IMR-90 (cell line): ENCODE measurements at regions not wholly inside any gene's neighbourhood (a gene's known extent, or its start where the extent isn't known, plus 50 kb on each side); places are given as distances from the start of the nearest gene placed in this dataset.
"Not testable (repeated sequence)": the region's sequence is repeated elsewhere in the genome, so short reads cannot be mapped to it uniquely, and the experiment has no call there.

Experiments used
- ATAC-seq: fragments of 200-7000 bp; cut with Tn5 transposase; 2 replicates; pipeline ENCODE4 v1.9.1; 2020; ENCODE audit warnings: low read depth, mild to moderate bottlenecking, moderate library complexity
- BruUV-seq: library from RNA; stranded (reverse); fragments of 400-500 nt; replicated peaks from 2 replicates; lab custom pipeline; 2021; lab: Mats Ljungman, UMichigan
- CTCF ChIA-PET: fragments of 300-600 bp; formaldehyde crosslinking; extraction: SDS; loops from one replicate; lab custom pipeline; 2021; ENCODE audit warnings: antibody characterized with exemption; lab: Yijun Ruan, JAX
- POLR2A ChIA-PET: fragments of 300-600 bp; sonication (Branson Sonifier 250); formaldehyde crosslinking; loops from one replicate; lab custom pipeline; 2022; ENCODE audit warnings: antibody characterized with exemption; ENCODE audit not compliant: unreplicated experiment; lab: Charles Lee
- DNase-seq: peaks from one replicate; pipeline ENCODE4 v3.0.0; 2013
- H2AFZ ChIP-seq: replicated peaks from 2 replicates; pipeline ENCODE3; 2013; ENCODE audit warnings: low read length, mild to moderate bottlenecking; ENCODE audit not compliant: poor library complexity
- H2AK5ac ChIP-seq: 2 replicates; pipeline ENCODE4 v1.6.1; 2013; ENCODE audit warnings: low read depth, low read length, inconsistent platforms
- H2AK9ac ChIP-seq: replicated peaks from 2 replicates; pipeline ENCODE3; 2013; ENCODE audit warnings: mild to moderate bottlenecking, low read depth, low read length, moderate library complexity; ENCODE audit not compliant: poor library complexity
- H2BK120ac ChIP-seq: 2 replicates; pipeline ENCODE4 v1.6.1; 2013; ENCODE audit warnings: low read depth, low read length, inconsistent platforms
- H2BK15ac ChIP-seq: 3 replicates; pipeline ENCODE4 v1.6.1; 2013; ENCODE audit warnings: low read depth, low read length, inconsistent platforms
- H2BK20ac ChIP-seq: 2 replicates; pipeline ENCODE4 v1.6.1; 2013; ENCODE audit warnings: low read depth, mild to moderate bottlenecking, inconsistent platforms, low read length, moderate library complexity
- H2BK5ac ChIP-seq: 2 replicates; pipeline ENCODE4 v1.6.1; 2013; ENCODE audit warnings: mild to moderate bottlenecking, low read depth, low read length, inconsistent platforms; ENCODE audit not compliant: poor library complexity, severe bottlenecking
- H3K14ac ChIP-seq: replicated peaks from 2 replicates; pipeline ENCODE4 v1.6.1; 2013; ENCODE audit warnings: low read depth, low read length, inconsistent platforms
- H3K18ac ChIP-seq: 2 replicates; pipeline ENCODE4 v1.6.1; 2013; ENCODE audit warnings: low read depth, low read length, control low read depth
- H3K23ac ChIP-seq: 2 replicates; pipeline ENCODE4 v1.6.1; 2013; ENCODE audit warnings: low read depth, low read length, inconsistent platforms
- H3K27ac ChIP-seq: 2 replicates; pipeline ENCODE4 v1.5.1; 2013; ENCODE audit warnings: mild to moderate bottlenecking, control low read depth, low read length; ENCODE audit not compliant: insufficient read depth
- H3K27me3 ChIP-seq: 2 replicates; pipeline ENCODE4 v1.6.1; 2013; ENCODE audit warnings: low read length; ENCODE audit not compliant: control insufficient read depth, insufficient read depth
- H3K36me3 ChIP-seq: 2 replicates; pipeline ENCODE4 v1.6.1; 2013; ENCODE audit warnings: low read length, mixed read lengths; ENCODE audit not compliant: control insufficient read depth, insufficient read depth
- H3K4ac ChIP-seq: 2 replicates; pipeline ENCODE4 v1.6.1; 2013; ENCODE audit warnings: low read depth, low read length, inconsistent platforms
- H3K4me1 ChIP-seq: 2 replicates; pipeline ENCODE4 v1.6.1; 2013; ENCODE audit warnings: low read length, mixed read lengths; ENCODE audit not compliant: control insufficient read depth, insufficient read depth
- H3K4me2 ChIP-seq: 2 replicates; pipeline ENCODE4 v1.6.1; 2013; ENCODE audit warnings: low read depth, mild to moderate bottlenecking, control low read depth, low read length, moderate library complexity
- H3K4me3 ChIP-seq: 2 replicates; pipeline ENCODE4 v1.5.1; 2013; ENCODE audit warnings: low read depth, mild to moderate bottlenecking, control low read depth, low read length, moderate library complexity; ENCODE audit not compliant: insufficient read depth
- H3K56ac ChIP-seq: 2 replicates; pipeline ENCODE4 v1.6.1; 2013; ENCODE audit warnings: low read length, inconsistent platforms; ENCODE audit not compliant: insufficient read depth; ENCODE audit errors: extremely low read depth
- H3K79me1 ChIP-seq, 2 experiments: 2 replicates each; pipeline ENCODE4 v1.6.1; 2013; ENCODE audit warnings: low read length in 2 of 2, inconsistent platforms in 1 of 2, low read depth in 1 of 2
- H3K9ac ChIP-seq: 2 replicates; pipeline ENCODE4 v1.6.1; 2013; ENCODE audit warnings: low read depth, low read length, control low read depth
- H3K9me1 ChIP-seq: 2 replicates; pipeline ENCODE4 v1.6.1; 2013; ENCODE audit warnings: low read length, inconsistent platforms; ENCODE audit not compliant: insufficient read depth
- H3K9me3 ChIP-seq: 2 replicates; pipeline ENCODE4 v1.6.1; 2013; ENCODE audit warnings: low read length; ENCODE audit not compliant: control insufficient read depth, insufficient read depth
- H4K20me1 ChIP-seq: 2 replicates; pipeline ENCODE4 v1.6.1; 2013; ENCODE audit warnings: low read length, inconsistent platforms; ENCODE audit not compliant: insufficient read depth
- H4K5ac ChIP-seq: 2 replicates; pipeline ENCODE4 v1.6.1; 2013; ENCODE audit warnings: mild to moderate bottlenecking, low read depth, low read length, control low read depth
- H4K8ac ChIP-seq, 2 experiments: 2 replicates each; pipeline ENCODE4 v1.6.1; 2013; ENCODE audit warnings: low read depth in 2 of 2, low read length in 2 of 2, control low read depth in 1 of 2, inconsistent platforms in 1 of 2
- H4K91ac ChIP-seq: 2 replicates; pipeline ENCODE4 v1.6.1; 2013; ENCODE audit warnings: low read depth, low read length, inconsistent platforms; ENCODE audit not compliant: insufficient read depth
- WGBS, 2 experiments: methylation state at CpG; one replicate each; pipeline versions ENCODE4 v1.1.5 to v1.1.7; 2013; ENCODE audit warnings: missing lambda C conversion rate in 2 of 2; ENCODE audit not compliant: insufficient read length in 1 of 2; ENCODE audit errors: extremely low coverage in 2 of 2; 5-methylcytosine and 5-hydroxymethylcytosine counted together
- dilution Hi-C: fragments of 300-500 bp; cut with HindIII; formaldehyde crosslinking; loops from one replicate; pipeline ENCODE4 v1.14.3; 2018; ENCODE audit warnings: low sequenced_read_pairs; ENCODE audit not compliant: unreplicated experiment
- in situ Hi-C: fragments of 300-500 bp; cut with MboI; formaldehyde crosslinking; loops from 3 replicates; pipeline ENCODE4 v1.14.3; 2019; ENCODE audit warnings: low sequenced_read_pairs, inconsistent platforms, mixed read lengths
- intact Hi-C: fragments of 100-400 bp; cut with micrococcal nuclease; formaldehyde crosslinking; loops from 2 replicates; pipeline ENCODE4 v1.10.0; 2022

GRCh38 chr10:120109725-120110124 lies 217.2 kb downstream of the SEC23IP start:
- BruUV-seq, H3K4me1 ChIP-seq, H2AK5ac ChIP-seq, H3K36me3 ChIP-seq, H3K23ac ChIP-seq, ATAC-seq, H4K5ac ChIP-seq, H3K79me1 ChIP-seq, H3K4me2 ChIP-seq, H2BK15ac ChIP-seq, H3K9me3 ChIP-seq, dilution Hi-C loops, H3K56ac ChIP-seq, H3K9me1 ChIP-seq, POLR2A ChIA-PET, H3K27ac ChIP-seq, H3K14ac ChIP-seq, H2AK9ac ChIP-seq, H2BK20ac ChIP-seq, H3K4ac ChIP-seq, in situ Hi-C loops, H4K20me1 ChIP-seq, H3K4me3 ChIP-seq, H2BK5ac ChIP-seq, H3K18ac ChIP-seq, H4K91ac ChIP-seq, H2BK120ac ChIP-seq, H3K27me3 ChIP-seq, intact Hi-C loops, CTCF ChIA-PET, H3K9ac ChIP-seq, H2AFZ ChIP-seq, DNase-seq, H4K8ac ChIP-seq: not testable (repeated sequence)
- WGBS, 2 experiments = no CpG with 5 or more reads among the region's 4 CpGs
